ENCODE measurements at regions not wholly inside any gene's neighbourhood (a gene's known extent, or its start where the extent isn't known, plus 50 kb on each side); places are given as distances from the start of the nearest gene placed in this dataset.

DNA sequence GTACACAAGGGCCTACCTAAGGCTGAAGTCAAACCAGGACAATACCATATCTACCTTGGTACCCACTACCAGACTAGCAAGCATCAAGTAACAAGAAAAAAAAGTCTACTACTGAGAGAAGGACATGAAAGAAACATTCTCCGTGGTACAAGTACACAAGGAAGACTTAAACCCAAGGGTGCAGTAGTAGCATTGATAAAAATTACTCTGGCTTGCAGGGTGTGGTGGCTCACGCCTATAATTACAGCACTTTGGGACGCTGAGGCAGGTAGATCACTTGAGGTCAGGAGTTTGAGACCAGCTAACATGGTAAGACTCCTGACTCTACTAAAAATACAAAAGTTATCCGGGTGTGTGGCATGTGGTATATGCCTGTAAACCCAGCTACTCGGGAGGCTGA is 386.5 kb upstream of the PMFBP1 start:
- TF ChIP-seq EP300 (IDR thresholded peaks at IDR 0.05) = no peak
- TF ChIP-seq CTCF (IDR thresholded peaks at IDR 0.05) = no peak
- TF ChIP-seq POLR2A (IDR thresholded peaks at IDR 0.05) = no peak
